Activated CD4-positive, alpha-beta T cell treated with anti-CD3 and anti-CD28 coated beads for 36 hours (primary cell): ENCODE measurements at regions not wholly inside any gene's neighbourhood (a gene's known extent, or its start where the extent isn't known, plus 50 kb on each side); places are given as distances from the start of the nearest gene placed in this dataset.

Experiments
- ATAC-seq: fragments of 200-7000 bp; cut with Tn5 transposase; one replicate; pipeline ENCODE4 v1.10.0; 2021; ENCODE audit warnings: mild to moderate bottlenecking, moderate library complexity
- CTCF ChIA-PET: fragments of 350-600 bp; sonication (Branson Sonifier 250); formaldehyde crosslinking; loops from one replicate; lab custom pipeline; 2021; ENCODE audit warnings: antibody characterized with exemption; lab: Charles Lee
- POLR2A ChIA-PET: fragments of 350-600 bp; sonication (Branson Sonifier 250); formaldehyde crosslinking; loops from one replicate; lab custom pipeline; 2021; ENCODE audit warnings: antibody characterized with exemption, inconsistent platforms; lab: Charles Lee
- DNase-seq: peaks from one replicate; pipeline ENCODE4 v3.0.0-alpha.2; 2020
- H3K27ac Mint-ChIP-seq: one replicate; pipeline ENCODE4 v1.8.0; 2021; ENCODE audit warnings: mixed read lengths
- H3K27me3 Mint-ChIP-seq: one replicate; pipeline ENCODE4 v1.8.0; 2021; ENCODE audit warnings: mixed read lengths
- H3K36me3 Mint-ChIP-seq: one replicate; pipeline ENCODE4 v1.8.0; 2021; ENCODE audit warnings: low read depth, mixed read lengths
- H3K4me1 Mint-ChIP-seq: one replicate; pipeline ENCODE4 v1.8.0; 2021; ENCODE audit warnings: mixed read lengths
- H3K4me3 Mint-ChIP-seq: one replicate; pipeline ENCODE4 v1.8.0; 2021; ENCODE audit warnings: mild to moderate bottlenecking, moderate library complexity, mixed read lengths
- H3K9me3 Mint-ChIP-seq: one replicate; pipeline ENCODE4 v1.8.0; 2021; ENCODE audit warnings: low read depth, mixed read lengths
- intact Hi-C, 2 experiments: fragments of 100-400 bp; cut with DNase I in 1 of 2; cut with micrococcal nuclease in 1 of 2; formaldehyde crosslinking; loops; one replicate each; pipeline versions ENCODE4 v1.14.2 to v1.15.1; 2022 to 2024; cut with DNase I, micrococcal nuclease

DNA sequence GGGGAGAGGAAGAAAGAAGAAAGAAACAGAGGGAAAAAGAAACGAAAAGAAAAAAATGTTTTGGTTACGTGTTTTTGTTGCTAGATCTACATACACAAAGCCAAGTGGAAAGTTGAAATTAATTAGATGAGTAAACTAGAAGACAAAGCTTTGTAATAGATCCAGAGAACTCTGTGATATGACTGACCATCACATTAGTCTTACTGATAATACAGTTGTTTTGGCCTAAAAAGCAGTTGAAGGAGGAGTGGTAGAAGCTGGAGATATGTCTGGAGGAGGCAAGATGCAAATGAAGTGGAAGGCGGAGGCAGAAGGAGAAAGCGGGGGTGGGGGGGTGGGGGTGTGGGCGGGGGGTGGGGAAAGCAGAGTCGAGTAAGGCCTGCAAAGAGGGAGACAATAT lies 500.1 kb upstream of the ID4 start:
- intact Hi-C loops: no loop called here
- peaks cover 4% of the 10 kb centered on the region for H3K9me3 Mint-ChIP-seq

DNA sequence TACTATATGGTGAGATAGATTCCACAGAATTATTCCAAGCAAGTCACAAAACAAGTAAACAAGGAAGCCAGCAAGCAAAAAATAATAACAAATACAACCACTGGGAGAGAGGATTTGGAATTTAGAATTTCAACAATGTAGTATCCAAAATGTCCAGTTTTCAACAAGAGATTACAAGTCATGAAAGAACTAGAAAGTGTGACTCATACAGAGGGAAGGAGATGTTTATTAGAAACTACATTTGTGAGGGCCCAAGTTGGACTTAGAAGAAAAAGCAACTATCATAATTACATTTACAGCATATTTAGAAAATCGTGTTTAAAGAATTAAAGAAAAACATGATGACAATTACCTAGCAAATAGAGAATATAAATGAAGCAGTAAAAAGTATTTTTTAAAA lies 494.6 kb upstream of the ID4 start:
- Mint-ChIP-seq H3K36me3 (no peaks in the 10 kb centered on the region), H3K4me1 (no peaks in the 10 kb centered on the region), H3K9me3 (peaks cover 4% of the 10 kb centered on the region), H3K4me3 (no peak overlapping the region), H3K27me3 (no peaks in the 10 kb centered on the region), H3K27ac (no peak overlapping the region)
- no peak for DNase-seq
- intact Hi-C loops: no loop called here
- ChIA-PET POLR2A (no interaction called here), CTCF (interaction anchor here (0.6 kb wide), 1 partner anchor 231 kb away, joined by 3 read pairs; no protein-coding TSS in a partner anchor)
- ATAC-seq: no peak

More for the DNA sequence above, 500.1 kb upstream of the ID4 start:
- Mint-ChIP-seq H3K27ac (no peak overlapping the region), H3K36me3 (no peaks in the 10 kb centered on the region), H3K4me1 (no peaks in the 10 kb centered on the region), H3K4me3 (no peak overlapping the region), H3K27me3 (no peaks in the 10 kb centered on the region)
- ATAC-seq (no peak), DNase-seq (no peak)
- POLR2A ChIA-PET: no interaction called here
- CTCF ChIA-PET: no interaction called here

DNA sequence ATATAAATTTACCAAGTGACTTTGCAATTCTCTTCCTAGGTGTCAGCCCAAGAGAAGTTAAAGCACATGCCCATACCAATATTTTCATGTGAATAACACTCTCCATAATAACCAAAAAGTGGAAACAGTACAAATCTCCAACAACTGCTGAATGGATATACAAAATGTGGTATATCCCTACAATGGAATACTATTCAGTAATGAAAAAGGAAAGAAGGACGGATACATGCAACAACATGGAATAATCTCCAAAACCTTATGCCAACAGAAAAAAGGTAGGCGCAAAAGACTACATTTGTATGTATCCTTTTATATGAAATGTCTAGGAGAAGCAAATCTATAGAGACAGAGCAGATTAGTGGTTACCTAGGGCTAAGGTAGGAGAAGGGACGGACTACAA lies 487.7 kb upstream of the ID4 start:
- Mint-ChIP-seq H3K27ac (no peak overlapping the region), H3K4me3 (no peak overlapping the region), H3K4me1 (no peaks in the 10 kb centered on the region), H3K36me3 (no peaks in the 10 kb centered on the region), H3K9me3 (peaks cover 15% of the 10 kb centered on the region), H3K27me3 (no peaks in the 10 kb centered on the region)
- POLR2A ChIA-PET: no interaction called here
- DNase-seq: no peak
- ATAC-seq: no peak
- intact Hi-C loops: no loop called here
- CTCF ChIA-PET: no interaction called here

DNA sequence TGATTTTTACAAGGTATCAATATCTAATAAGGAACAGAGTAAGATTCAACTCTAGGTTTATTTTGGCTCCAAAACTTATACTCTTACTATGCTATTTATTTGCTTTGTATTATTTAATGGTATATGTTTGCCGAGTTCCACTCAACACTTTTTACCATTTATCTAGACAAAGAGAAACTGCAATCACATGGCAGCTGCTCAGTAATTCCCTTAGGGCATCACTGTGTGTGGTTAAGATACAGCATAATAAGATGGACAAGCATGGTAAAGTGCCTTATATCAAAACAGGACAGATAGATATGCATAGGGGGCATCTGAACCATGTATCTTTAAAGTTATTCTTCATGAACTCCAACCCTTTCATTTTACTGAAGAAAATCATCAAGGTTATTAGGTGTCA lies 483.0 kb upstream of the ID4 start:
- Mint-ChIP-seq H3K36me3 (no peaks in the 10 kb centered on the region), H3K4me1 (no peaks in the 10 kb centered on the region)

DNA sequence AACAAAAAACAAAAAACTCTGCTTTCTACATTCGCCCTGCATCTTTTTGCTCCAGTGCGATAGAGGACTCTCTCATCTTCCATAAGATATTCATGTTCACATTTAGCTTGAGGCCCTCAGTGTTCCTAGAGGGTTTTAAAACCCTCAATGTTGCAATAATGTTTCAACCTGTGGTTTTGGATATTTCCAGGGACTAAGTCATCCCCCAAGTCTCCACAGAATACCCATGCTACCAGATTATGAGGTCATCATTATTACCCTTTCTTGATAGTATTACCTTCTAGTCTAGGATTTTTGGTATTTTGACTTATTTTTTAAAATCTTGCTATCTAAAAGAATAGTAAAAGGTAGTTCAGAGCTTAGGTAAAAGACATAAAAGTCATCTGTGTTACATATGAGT lies 480.5 kb upstream of the ID4 start:
- H3K9me3 Mint-ChIP-seq: peaks cover 2% of the 10 kb centered on the region
- POLR2A ChIA-PET: no interaction called here
- CTCF ChIA-PET: no interaction called here
- no peak overlapping the region for H3K4me3 Mint-ChIP-seq
- no peaks in the 10 kb centered on the region for H3K27me3 Mint-ChIP-seq
- no peak for DNase-seq
- ATAC-seq: no peak
- intact Hi-C loops: no loop called here
- no peaks in the 10 kb centered on the region for H3K4me1 Mint-ChIP-seq
- no peaks in the 10 kb centered on the region for H3K36me3 Mint-ChIP-seq
- no peak overlapping the region for H3K27ac Mint-ChIP-seq

More for the DNA sequence above, 483.0 kb upstream of the ID4 start:
- intact Hi-C loops: no loop called here
- no peak overlapping the region for H3K27ac Mint-ChIP-seq
- ChIA-PET POLR2A (no interaction called here), CTCF (no interaction called here)
- no peak overlapping the region for H3K4me3 Mint-ChIP-seq
- H3K27me3 Mint-ChIP-seq: no peaks in the 10 kb centered on the region
- DNase-seq (no peak), ATAC-seq (no peak)
- peaks cover 10% of the 10 kb centered on the region for H3K9me3 Mint-ChIP-seq

DNA sequence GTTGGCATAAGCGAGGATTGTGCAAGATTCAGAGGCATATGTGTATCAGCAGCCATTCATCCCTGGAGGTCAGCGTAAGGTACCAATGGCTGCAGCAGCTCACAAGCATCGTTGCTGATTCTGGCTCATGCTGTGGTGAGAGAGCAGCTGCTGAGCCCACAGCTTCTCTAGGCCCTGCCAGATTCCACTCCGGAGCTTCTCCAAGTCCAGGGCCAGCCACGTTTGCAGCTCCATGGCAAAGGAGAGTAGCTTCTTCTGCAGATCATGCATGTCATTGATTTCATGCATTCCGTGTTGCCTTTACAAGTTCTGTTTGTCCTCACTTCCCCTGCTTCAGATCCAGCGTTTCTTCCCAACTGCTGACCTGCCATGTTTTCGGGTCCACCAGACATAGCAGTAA lies 474.8 kb upstream of the ID4 start:
- Mint-ChIP-seq H3K27ac (no peak overlapping the region), H3K9me3 (peaks cover 2% of the 10 kb centered on the region), H3K4me1 (no peaks in the 10 kb centered on the region), H3K27me3 (no peaks in the 10 kb centered on the region), H3K36me3 (no peaks in the 10 kb centered on the region), H3K4me3 (no peak overlapping the region)
- no peak for ATAC-seq
- DNase-seq: no peak
- intact Hi-C loops: no loop called here
- ChIA-PET CTCF (no interaction called here), POLR2A (no interaction called here)

DNA sequence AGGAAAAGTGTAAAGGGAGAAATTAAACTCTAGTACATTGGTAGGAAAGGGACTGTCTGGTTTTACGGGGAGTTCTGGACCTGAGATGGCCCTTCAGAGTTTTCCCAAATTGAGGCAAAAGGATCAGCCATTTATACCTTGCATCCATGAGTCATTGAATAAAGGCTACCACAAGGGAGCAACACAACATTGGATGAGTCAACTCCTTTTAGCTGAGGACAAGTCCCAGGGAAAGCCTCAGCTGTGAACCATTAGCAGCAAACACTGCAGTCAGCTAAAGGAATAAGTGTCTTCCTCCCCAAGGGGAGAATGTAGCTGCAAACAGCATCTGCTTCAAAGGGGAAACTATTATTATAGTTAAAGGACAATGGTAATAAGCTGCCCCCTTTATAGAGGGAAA lies 468.7 kb upstream of the ID4 start:
- peaks cover 9% of the 10 kb centered on the region for H3K9me3 Mint-ChIP-seq
- H3K27ac Mint-ChIP-seq: no peak overlapping the region
- DNase-seq (no peak), ATAC-seq (no peak)
- POLR2A ChIA-PET: no interaction called here
- CTCF ChIA-PET: no interaction called here
- H3K4me1 Mint-ChIP-seq: no peaks in the 10 kb centered on the region
- intact Hi-C loops: no loop called here
- H3K36me3 Mint-ChIP-seq: no peaks in the 10 kb centered on the region
- no peaks in the 10 kb centered on the region for H3K27me3 Mint-ChIP-seq
- no peak overlapping the region for H3K4me3 Mint-ChIP-seq

DNA sequence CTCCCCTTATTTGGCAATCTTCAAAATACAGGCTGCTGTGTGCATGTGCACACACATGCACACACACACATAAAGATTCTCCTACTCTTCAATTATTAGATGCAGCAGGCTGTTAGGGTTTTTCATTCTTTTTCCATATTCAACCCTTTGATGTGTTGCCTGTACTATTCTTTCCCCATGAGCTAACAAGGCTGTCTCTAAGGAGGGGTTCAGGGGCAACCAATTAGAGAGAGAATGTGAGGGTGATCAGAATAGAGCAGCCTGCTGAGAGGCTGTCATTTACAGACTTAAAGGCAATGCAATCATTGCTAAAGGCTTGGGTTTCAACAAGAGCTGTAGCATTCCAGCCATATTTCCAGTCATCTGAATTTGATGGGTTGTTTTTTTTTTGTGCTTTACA lies 467.4 kb upstream of the ID4 start:
- ChIA-PET POLR2A (no interaction called here), CTCF (no interaction called here)
- intact Hi-C loops: no loop called here
- Mint-ChIP-seq H3K4me1 (no peaks in the 10 kb centered on the region), H3K27me3 (no peaks in the 10 kb centered on the region), H3K27ac (no peak overlapping the region), H3K36me3 (no peaks in the 10 kb centered on the region), H3K9me3 (peaks cover 9% of the 10 kb centered on the region), H3K4me3 (no peak overlapping the region)
- ATAC-seq (no peak), DNase-seq (no peak)

DNA sequence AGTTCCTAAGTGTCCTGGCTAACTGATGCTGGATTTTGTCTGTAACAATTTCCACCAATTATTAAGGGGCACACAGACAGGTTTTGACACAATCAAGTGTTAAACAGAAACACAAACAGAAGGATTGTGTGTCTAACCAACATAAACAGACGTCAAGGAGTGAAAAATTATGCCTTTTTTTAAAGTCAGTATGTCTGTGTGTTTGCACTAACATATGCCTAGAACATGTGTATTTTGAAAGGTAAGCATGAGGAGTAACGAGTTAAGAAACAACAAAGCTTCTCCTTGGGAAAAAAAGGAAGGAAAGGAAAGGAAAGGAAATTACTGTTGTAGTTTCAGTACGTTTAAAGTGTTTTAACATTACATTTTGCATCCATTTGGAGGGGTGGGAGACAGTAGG lies 466.3 kb upstream of the ID4 start:
- intact Hi-C loops: no loop called here
- no peaks in the 10 kb centered on the region for H3K4me1 Mint-ChIP-seq
- no peaks in the 10 kb centered on the region for H3K36me3 Mint-ChIP-seq
- H3K9me3 Mint-ChIP-seq: peaks cover 9% of the 10 kb centered on the region
- ATAC-seq: no peak
- no peak for DNase-seq
- CTCF ChIA-PET: no interaction called here
- H3K27me3 Mint-ChIP-seq: no peaks in the 10 kb centered on the region
- H3K4me3 Mint-ChIP-seq: no peak overlapping the region
- POLR2A ChIA-PET: no interaction called here
- no peak overlapping the region for H3K27ac Mint-ChIP-seq

DNA sequence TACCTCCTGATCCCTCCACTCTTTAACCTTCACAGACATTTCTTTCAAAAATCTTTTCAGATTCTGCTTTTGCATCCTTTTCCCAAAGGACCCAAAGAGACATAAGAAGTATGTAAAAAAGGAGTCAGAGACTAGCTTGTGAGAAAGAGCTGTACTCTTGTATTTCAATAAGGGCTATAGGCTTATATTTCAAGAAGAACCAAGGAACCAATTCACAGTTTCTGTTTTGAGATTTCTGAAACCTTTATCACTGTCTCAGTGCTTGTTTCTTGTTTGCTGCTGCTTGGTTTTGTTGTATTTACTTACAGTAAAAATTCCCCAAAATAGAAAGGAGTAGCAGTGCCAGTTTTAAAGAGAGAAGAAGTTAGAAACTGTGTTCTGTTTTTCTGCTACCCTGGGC lies 461.6 kb upstream of the ID4 start:
- Mint-ChIP-seq H3K9me3 (peaks cover 4% of the 10 kb centered on the region), H3K4me1 (no peaks in the 10 kb centered on the region), H3K36me3 (no peaks in the 10 kb centered on the region), H3K27ac (no peak overlapping the region), H3K27me3 (no peaks in the 10 kb centered on the region), H3K4me3 (no peak overlapping the region)
- POLR2A ChIA-PET: no interaction called here
- CTCF ChIA-PET: no interaction called here
- ATAC-seq (no peak), DNase-seq (no peak)
- intact Hi-C loops: no loop called here

DNA sequence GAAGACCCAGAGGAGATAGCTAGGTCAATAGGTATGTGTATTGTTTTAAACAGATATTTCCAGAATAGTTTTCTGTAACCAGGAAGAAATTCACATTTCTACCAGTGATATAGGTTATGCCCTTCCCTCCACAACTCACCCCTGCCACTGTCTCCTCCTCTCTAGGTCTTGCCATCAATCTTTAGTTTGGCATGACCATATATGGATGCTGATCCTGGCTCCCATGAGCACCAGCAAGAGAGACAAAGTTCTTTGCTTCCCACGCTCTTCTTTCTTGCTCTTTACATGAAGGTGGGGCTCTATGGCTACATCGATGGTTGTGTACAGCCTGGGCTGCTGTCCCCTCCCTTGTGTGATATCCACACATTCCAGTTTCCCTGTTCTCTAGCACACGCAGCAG lies 459.4 kb upstream of the ID4 start:
- Mint-ChIP-seq H3K36me3 (no peaks in the 10 kb centered on the region), H3K27ac (no peak overlapping the region), H3K27me3 (no peaks in the 10 kb centered on the region), H3K9me3 (no peaks in the 10 kb centered on the region), H3K4me3 (no peak overlapping the region), H3K4me1 (no peaks in the 10 kb centered on the region)
- CTCF ChIA-PET: no interaction called here
- no peak for DNase-seq
- intact Hi-C loops: no loop called here
- ATAC-seq: no peak
- POLR2A ChIA-PET: no interaction called here

DNA sequence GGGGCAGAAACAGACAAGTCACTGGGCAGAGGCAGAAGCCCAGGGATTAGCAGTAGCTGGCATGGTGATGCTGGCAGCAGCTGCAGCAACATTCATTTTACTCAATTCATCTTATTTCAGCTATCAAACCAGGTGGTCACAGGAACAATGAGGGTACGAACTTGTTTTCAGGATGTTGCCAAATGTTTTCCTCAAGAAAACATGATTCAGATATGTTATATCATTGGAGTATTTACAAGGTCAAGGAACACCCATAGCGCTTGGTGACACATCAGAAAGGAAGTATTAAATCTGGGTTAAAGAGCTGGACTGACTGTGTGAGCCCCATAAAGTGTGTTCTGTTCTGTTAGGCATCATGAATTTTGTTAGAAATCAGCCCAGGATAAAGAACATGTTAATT lies 456.9 kb upstream of the ID4 start:
- DNase-seq (no peak), ATAC-seq (no peak)
- Mint-ChIP-seq H3K27me3 (no peaks in the 10 kb centered on the region), H3K36me3 (no peaks in the 10 kb centered on the region), H3K9me3 (peaks cover 2% of the 10 kb centered on the region), H3K4me1 (no peaks in the 10 kb centered on the region), H3K4me3 (no peak overlapping the region), H3K27ac (no peak overlapping the region)
- POLR2A ChIA-PET: no interaction called here
- intact Hi-C loops: no loop called here
- CTCF ChIA-PET: no interaction called here

DNA sequence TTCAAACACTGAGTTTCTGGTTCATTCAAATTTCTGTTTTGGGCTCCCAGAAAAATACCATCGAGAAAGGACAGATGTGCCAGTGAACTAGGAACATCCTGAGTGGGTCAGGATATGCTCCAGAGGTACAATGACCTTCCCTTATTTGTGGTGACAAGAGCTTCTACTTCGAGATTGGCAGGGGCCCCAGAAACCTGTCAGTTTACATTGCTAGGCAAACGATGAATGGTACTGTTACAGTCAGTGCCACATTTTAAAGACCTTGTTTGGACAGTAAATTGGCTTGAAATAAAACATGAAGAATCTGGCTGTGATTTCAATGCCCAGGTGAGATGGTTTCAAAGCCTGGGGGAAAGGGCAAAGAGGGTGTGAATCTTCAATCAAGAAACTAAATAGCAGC lies 454.5 kb upstream of the ID4 start:
- CTCF ChIA-PET: no interaction called here
- POLR2A ChIA-PET: no interaction called here
- DNase-seq (no peak), ATAC-seq (no peak)
- Mint-ChIP-seq H3K27ac (no peak overlapping the region), H3K9me3 (peaks cover 2% of the 10 kb centered on the region), H3K4me3 (no peak overlapping the region), H3K4me1 (no peaks in the 10 kb centered on the region), H3K36me3 (no peaks in the 10 kb centered on the region), H3K27me3 (no peaks in the 10 kb centered on the region)
- intact Hi-C loops: no loop called here
